GF-D8 (cell line): ENCODE measurements at regions not wholly inside any gene's neighbourhood (a gene's known extent, or its start where the extent isn't known, plus 50 kb on each side); places are given as distances from the start of the nearest gene placed in this dataset.

Experiments used
- DNase-seq: peaks from one replicate; lab custom pipeline; 2025; lab: John Stamatoyannopoulos, UW

GRCh38 chr11:127066401-127067090, 66.0 kb upstream of the KIRREL3 start:
- no peak for DNase-seq

GRCh38 chr11:127063241-127063640, 62.7 kb upstream of the KIRREL3 start:
- DNase-seq, result no peak

GRCh38 chr11:127061947-127062346, 61.4 kb upstream of the KIRREL3 start:
- no peak for DNase-seq

GRCh38 chr11:127059750-127060149, 59.2 kb upstream of the KIRREL3 start:
- no peak for DNase-seq

DNA sequence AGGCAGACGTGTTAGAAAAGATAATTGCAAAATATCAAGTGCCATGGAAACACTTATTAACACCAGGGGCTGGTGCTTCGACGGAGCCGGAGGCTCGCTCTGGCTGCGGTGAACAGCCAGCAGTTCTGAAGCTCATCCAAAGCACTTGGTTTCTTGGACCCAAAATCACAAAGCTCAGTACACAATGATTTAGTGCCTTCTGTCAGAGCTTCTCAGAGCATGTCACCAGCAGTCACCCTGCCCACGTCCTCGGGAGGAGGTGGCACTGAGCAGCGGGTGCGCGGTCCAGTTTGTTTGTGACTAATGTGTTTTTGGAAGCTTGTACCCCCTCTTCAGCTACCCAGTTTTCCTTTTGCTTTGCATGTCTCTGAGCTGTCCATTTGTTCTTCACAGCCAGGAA, 58.7 kb upstream of the KIRREL3 start:
- DNase-seq, result no peak

DNA sequence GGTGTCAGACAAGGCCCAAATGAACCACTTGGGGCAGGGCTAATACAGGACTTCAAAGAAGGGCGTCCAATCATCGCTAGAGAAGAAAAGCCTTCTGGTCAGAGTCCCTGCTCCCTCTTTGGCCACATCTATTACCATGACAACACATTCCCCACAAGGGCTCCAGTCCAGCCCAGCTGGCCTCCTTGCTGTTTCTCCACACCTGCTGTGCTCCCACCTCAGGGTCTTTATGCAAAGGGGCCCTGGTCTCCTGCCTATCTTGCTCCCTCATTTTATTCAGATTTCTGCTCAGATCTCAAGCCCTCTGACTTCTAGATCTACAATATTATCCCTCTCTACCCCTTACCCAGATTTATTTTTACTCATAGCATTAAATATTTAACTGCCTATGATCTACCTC, 58.0 kb upstream of the KIRREL3 start:
- no peak for DNase-seq

DNA sequence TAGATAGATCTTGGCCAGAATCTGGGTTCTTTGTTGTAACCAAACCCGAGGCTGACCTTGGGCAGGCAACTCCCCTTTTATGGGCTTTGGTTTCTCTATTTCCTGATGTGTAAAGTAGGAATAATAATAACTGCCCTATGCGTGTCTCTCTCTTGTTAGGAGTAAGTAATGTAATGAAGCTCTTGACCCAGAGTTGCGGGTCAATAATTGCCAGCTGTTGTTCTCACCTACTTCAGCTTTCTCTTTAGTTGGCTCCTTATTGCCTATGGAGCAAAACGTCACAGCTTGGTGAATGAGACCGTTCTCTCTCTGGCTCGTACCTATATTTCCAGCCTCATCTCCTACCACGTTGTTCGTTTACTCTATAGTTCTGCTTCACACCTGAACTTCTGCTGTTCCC, 56.6 kb upstream of the KIRREL3 start:
- no peak for DNase-seq

DNA sequence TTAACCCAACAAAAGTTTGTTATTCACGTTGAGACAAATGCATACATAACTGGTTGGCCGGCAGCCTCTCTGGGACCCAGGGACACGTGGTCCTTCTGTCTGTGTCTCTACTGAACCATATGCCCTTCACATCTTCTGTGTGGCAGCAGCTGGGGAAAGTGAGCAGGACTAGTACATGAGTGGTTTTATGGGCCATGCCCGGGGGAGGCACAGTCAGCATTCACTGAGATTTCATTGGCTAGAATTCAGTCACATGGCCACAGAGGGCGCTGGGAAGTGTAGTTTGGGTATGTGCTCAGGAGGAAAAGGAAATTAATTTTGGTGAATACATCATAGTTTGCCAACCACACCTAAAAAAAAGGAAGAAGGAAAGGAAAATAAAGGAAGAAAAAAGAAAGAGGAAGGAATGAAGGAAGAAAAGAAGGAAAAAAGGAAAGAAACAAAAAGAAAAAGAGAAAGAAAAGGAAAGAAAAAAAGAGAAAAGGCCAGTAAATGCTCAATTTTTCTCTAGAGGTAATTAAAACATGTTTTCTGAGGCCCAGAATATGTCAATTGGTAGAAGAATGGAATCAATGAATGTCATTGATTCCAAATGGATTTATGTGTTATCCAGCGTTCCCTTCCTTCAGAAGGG, 55.9 kb upstream of the KIRREL3 start:
- DNase-seq, result no peak

- no peak for DNase-seq
These were observed 54.7 kb upstream of the KIRREL3 start for GRCh38 chr11:127055236-127055635.

- DNase-seq, result no peak
These were observed 53.6 kb upstream of the KIRREL3 start for GRCh38 chr11:127054153-127054552.

GRCh38 chr11:127052404-127052803, 51.8 kb upstream of the KIRREL3 start:
- DNase-seq, result no peak
